GM13977 (cell line): ENCODE measurements at regions not wholly inside any gene's neighbourhood (a gene's known extent, or its start where the extent isn't known, plus 50 kb on each side); places are given as distances from the start of the nearest gene placed in this dataset.

Experiments
- DNase-seq: peaks from one replicate; pipeline ENCODE4 v3.0.0; 2012; ENCODE audit warnings: low spot score
- CTCF ChIP-seq: IDR thresholded peaks from 2 replicates; pipeline ENCODE4 v1.5.1; 2012; ENCODE audit warnings: mild to moderate bottlenecking, control low read depth; ENCODE audit not compliant: insufficient read depth; ENCODE audit errors: extremely low read depth, missing control alignments
- in situ Hi-C: fragments of 300-500 bp; cut with MboI; formaldehyde crosslinking; loops from one replicate; pipeline ENCODE4 v1.12.0; 2022; ENCODE audit warnings: low sequenced_read_pairs, low pct_unique_long_range_greater_than_20kb, mixed read lengths, inconsistent platforms; ENCODE audit not compliant: unreplicated experiment

GRCh38 chr2:15081356-15081755 lies 448.8 kb downstream of the LRATD1 start:
- TF ChIP-seq CTCF: no peak
- in situ Hi-C loops: no loop called here
- no peak for DNase-seq

- in situ Hi-C loops: no loop called here
- TF ChIP-seq CTCF: no peak
- DNase-seq: no peak
Measured at GRCh38 chr2:15082105-15083058, 449.9 kb downstream of the LRATD1 start.

- TF ChIP-seq CTCF: no peak
- in situ Hi-C loops: no loop called here
Measured at GRCh38 chr2:15084826-15085489, 452.4 kb downstream of the LRATD1 start.

GRCh38 chr2:15092181-15092580 lies 459.7 kb downstream of the LRATD1 start:
- DNase-seq: no peak
- in situ Hi-C loops: no loop called here
- TF ChIP-seq CTCF: no peak

More at GRCh38 chr2:15084826-15085489, 452.4 kb downstream of the LRATD1 start:
- DNase-seq: no peak

GRCh38 chr2:15092691-15093090 lies 460.2 kb downstream of the LRATD1 start:
- no peak for DNase-seq
- in situ Hi-C loops: no loop called here
- no peak for TF ChIP-seq CTCF

- in situ Hi-C loops: no loop called here
- no peak for TF ChIP-seq CTCF
- DNase-seq: no peak
Measured at GRCh38 chr2:15094161-15094560, 461.6 kb downstream of the LRATD1 start.
